Heart left ventricle (tissue), 16 donors: ENCODE measurements at regions not wholly inside any gene's neighbourhood (a gene's known extent, or its start where the extent isn't known, plus 50 kb on each side); places are given as distances from the start of the nearest gene placed in this dataset.

Experiments
- ATAC-seq, 4 donors: fragments of 200-7000 bp; cut with Tn5 transposase; one replicate each; pipeline ENCODE4 v1.9.1; 2020 to 2022; ENCODE audit warnings: moderate library complexity in 4 of 4, mild to moderate bottlenecking in 3 of 4, moderate number of reproducible peaks in 1 of 4
- DNase-seq, 5 donors: peaks; one replicate each; pipeline ENCODE4 v3.0.0-alpha.2; 2020
- H3K27ac ChIP-seq, 12 donors: fragments of 200-600 bp; sonication (generic) in 4 of 12; one replicate each; pipeline versions ENCODE4 v1.5.0 to v1.8.0; 2016 to 2022; ENCODE audit warnings: mild to moderate bottlenecking in 2 of 12
- H3K27me3 ChIP-seq, 9 donors: fragments of 200-600 bp; sonication (generic) in 2 of 9; one replicate each; pipeline versions ENCODE4 v1.5.1 to v1.8.0; 2016 to 2022; ENCODE audit warnings: mild to moderate bottlenecking in 3 of 9
- H3K36me3 ChIP-seq, 9 donors: fragments of 200-600 bp; sonication (generic) in 2 of 9; one replicate each; pipeline versions ENCODE4 v1.5.0 to v1.8.0; 2018 to 2022; ENCODE audit warnings: mild to moderate bottlenecking in 2 of 9
- H3K4me1 ChIP-seq, 12 donors: fragments of 200-600 bp; sonication (generic) in 4 of 12; one replicate each; pipeline versions ENCODE4 v1.5.0 to v1.8.0; 2016 to 2022; ENCODE audit warnings: mild to moderate bottlenecking in 3 of 12
- H3K4me3 ChIP-seq, 12 donors: fragments of 200-600 bp; sonication (generic) in 4 of 12; one replicate each; pipeline versions ENCODE4 v1.5.0 to v1.8.0; 2017 to 2022; ENCODE audit warnings: mild to moderate bottlenecking in 9 of 12, moderate library complexity in 4 of 12
- H3K9me3 ChIP-seq, 12 donors: fragments of 200-600 bp; sonication (generic) in 4 of 12; one replicate each; pipeline versions ENCODE4 v1.5.0 to v1.8.0; 2016 to 2022; ENCODE audit warnings: mild to moderate bottlenecking in 1 of 12
- CTCF ChIP-seq, 12 donors: fragments of 200-600 bp; sonication (generic) in 4 of 12; IDR thresholded peaks; one replicate each; pipeline versions ENCODE4 v1.5.0 to v1.8.0; 2018 to 2022; ENCODE audit warnings: antibody characterized with exemption in 12 of 12, mild to moderate bottlenecking in 5 of 12
- POLR2A ChIP-seq, 2 donors: fragments of 450-650 bp; IDR thresholded peaks; one replicate each; pipeline ENCODE4 v1.6.1; 2017; ENCODE audit warnings: antibody characterized with exemption in 2 of 2, mild to moderate bottlenecking in 2 of 2, moderate library complexity in 2 of 2
- WGBS, 4 donors: extraction: QIAGEN DNeasy Blood & Tissue Kit in 2 of 4; methylation state at CpG; one replicate each; pipeline versions ENCODE4 v1.1.5 to v1.1.7; 2013 to 2018; 5-methylcytosine and 5-hydroxymethylcytosine counted together
- intact Hi-C, 10 donors: fragments of 100-400 bp; cut with DNase I; formaldehyde crosslinking; loops; one replicate each; pipeline versions ENCODE4 v1.11.1 to v1.14.2; 2022
- donor health status: ischemic (EF 13 %, LVEDD 7.1; RV severe dilation, severe dysfunction).
- donor health status: healthy with polysubstance abuse.
- donor health status: DM: no; HTN: yes; CAD: no.
- donor health status: DM: no; HTN: no; CAD: no.
- donor health status: ischemic (EF 25% LVEDD 6.9; RV normal size, moderate dysfunction).
- donor health status: ischemic (EF 25% LVEDD 5.7; RV mildly dilated, moderate dysfunction).
- donor health status: healthy.
- donor health status: DM: yes; HTN: yes; CAD: no.
- donor health status: ischemic (EF 35%, LVEDD 5.7; RV mildly dilated, moderate dysfunction).
- donor health status: nonischemic (EF 11% LVEDD 7.7; RV severe dilation, severe dysfunction).
- donor health status: DM: yes; HTN: yes; CAD: no.
- donor health status: PGD.
- donor health status: ischemic (EF 29% LVEDD 5.4; RV normal size, mild dysfunction).
- donor health status: nonischemic (EF 23%, LVEDD 6.1; RV moderate dilation, normal function).

- no peak for TF ChIP-seq CTCF (IDR thresholded peaks at IDR 0.05)
- no peak for TF ChIP-seq POLR2A (IDR thresholded peaks at IDR 0.05)
- no peak overlapping the region for H3K27ac ChIP-seq
- H3K4me3 ChIP-seq, result no peak overlapping the region
- ATAC-seq (no peak), DNase-seq (no peak)
- intact Hi-C loops, result no loop called here
- H3K36me3 ChIP-seq, result no peaks in the 10 kb centered on the region
- WGBS, 4 donors, result 80 to 89% (median 85%) methylated on average over 4 of the region's 4 CpGs
- H3K4me1 ChIP-seq, result peaks cover 0 to 18% (median 2%) of the 10 kb centered on the region in 12 donors
- H3K9me3 ChIP-seq, result no peaks in the 10 kb centered on the region
- peaks cover 0 to 8% (median 0%) of the 10 kb centered on the region in 9 donors for H3K27me3 ChIP-seq
Observed at GRCh38 chr1:208536212-208536611, 292.0 kb upstream of the PLXNA2 start.

GRCh38 chr1:208537198-208537597, 293.0 kb upstream of the PLXNA2 start:
- DNase-seq (no peak), ATAC-seq (no peak)
- H3K27me3 ChIP-seq, result peaks cover 0 to 8% (median 0%) of the 10 kb centered on the region in 9 donors
- no peaks in the 10 kb centered on the region for H3K36me3 ChIP-seq
- no peak overlapping the region for H3K4me3 ChIP-seq
- 79 to 88% (median 83%) methylated on average over 3 of the region's 3 CpGs for WGBS, 4 donors
- H3K27ac ChIP-seq, result no peak overlapping the region
- intact Hi-C loops, result no loop called here
- no peak for TF ChIP-seq CTCF (IDR thresholded peaks at IDR 0.05)
- no peak for TF ChIP-seq POLR2A (IDR thresholded peaks at IDR 0.05)
- H3K9me3 ChIP-seq, result no peaks in the 10 kb centered on the region
- H3K4me1 ChIP-seq, result peaks cover 0 to 18% (median 2%) of the 10 kb centered on the region in 12 donors

- Histone ChIP-seq H3K27me3 (no peaks in the 10 kb centered on the region), H3K4me3 (no peak overlapping the region), H3K27ac (peak overlapping the region in 3 of 12 donors; percentile 3 to 63 (median 49)), H3K9me3 (no peaks in the 10 kb centered on the region), H3K36me3 (no peaks in the 10 kb centered on the region), H3K4me1 (peaks cover 0 to 18% (median 2%) of the 10 kb centered on the region in 12 donors)
- intact Hi-C loops, result no loop called here
- TF ChIP-seq CTCF (IDR thresholded peaks at IDR 0.05), result no peak
- TF ChIP-seq POLR2A (IDR thresholded peaks at IDR 0.05), result no peak
- WGBS, 4 donors, result 67 to 81% (median 72%) methylated on average over 7 of the region's 7 CpGs
- DNase-seq, result no peak
- ATAC-seq, result peak in 1 of 4 donors; percentile 58
Observed at GRCh38 chr1:208538078-208538477, 293.9 kb upstream of the PLXNA2 start.

GRCh38 chr1:208538587-208538986, 294.4 kb upstream of the PLXNA2 start:
- 65 to 71% (median 70%) methylated on average over 5 of the region's 5 CpGs for WGBS, 4 donors

More at GRCh38 chr1:208538587-208538986, 294.4 kb upstream of the PLXNA2 start:
- Histone ChIP-seq H3K9me3 (no peaks in the 10 kb centered on the region), H3K27ac (peak overlapping the region in 3 of 12 donors; percentile 3 to 63 (median 49)), H3K36me3 (no peaks in the 10 kb centered on the region), H3K4me3 (no peak overlapping the region), H3K27me3 (no peaks in the 10 kb centered on the region), H3K4me1 (peaks cover 0 to 18% (median 2%) of the 10 kb centered on the region in 12 donors)
- peak in 1 of 5 donors; percentile 24 for DNase-seq
- intact Hi-C loops, result no loop called here
- ATAC-seq, result peak; percentile 60 to 96 (median 68)
- TF ChIP-seq POLR2A (IDR thresholded peaks at IDR 0.05) (no peak), CTCF (IDR thresholded peaks at IDR 0.05) (no peak)
